H1 (cell line): ENCODE measurements at regions not wholly inside any gene's neighbourhood (a gene's known extent, or its start where the extent isn't known, plus 50 kb on each side); places are given as distances from the start of the nearest gene placed in this dataset.

Experiments used
- CTCF ChIA-PET: fragments of 300-600 bp; sonication (Branson Sonifier 250); formaldehyde crosslinking; loops from one replicate; lab custom pipeline; 2021; ENCODE audit not compliant: partially characterized antibody; lab: Charles Lee
- POLR2A ChIA-PET: fragments of 300-600 bp; sonication (Branson Sonifier 250); formaldehyde crosslinking; loops from one replicate; lab custom pipeline; 2021; ENCODE audit warnings: inconsistent platforms; ENCODE audit not compliant: partially characterized antibody; lab: Charles Lee
- DNase-seq, 2 experiments: peaks; one replicate each; pipeline versions ENCODE4 v3.0.0 to v3.0.0-alpha.2; 2010 to 2022; ENCODE audit warnings: low spot score in 2 of 2, low read depth in 1 of 2, mixed read lengths in 1 of 2
- FAIRE-seq: peaks from 2 replicates; lab custom pipeline; 2011; peaks lifted over from hg19 to GRCh38; lab: Jason Lieb, UNC
- H2AFZ ChIP-seq: 2 replicates; pipeline ENCODE4 v1.8.1; 2012; ENCODE audit warnings: low read length, inconsistent platforms
- H2AK5ac ChIP-seq: 2 replicates; pipeline ENCODE4 v1.6.1; 2013; ENCODE audit warnings: low read depth, low read length
- H2BK120ac ChIP-seq: replicated peaks from 2 replicates; pipeline ENCODE3; 2013; ENCODE audit warnings: low read depth, low read length, inconsistent platforms
- H2BK12ac ChIP-seq: 2 replicates; pipeline ENCODE4 v1.6.1; 2013; ENCODE audit warnings: low read depth, low read length
- H2BK15ac ChIP-seq: 2 replicates; pipeline ENCODE4 v1.6.1; 2013; ENCODE audit warnings: low read length
- H2BK20ac ChIP-seq: 2 replicates; pipeline ENCODE4 v1.6.1; 2013; ENCODE audit warnings: low read length
- H2BK5ac ChIP-seq: 2 replicates; pipeline ENCODE4 v1.6.1; 2013; ENCODE audit warnings: low read depth, low read length
- H3K14ac ChIP-seq: 2 replicates; pipeline ENCODE4 v1.6.1; 2013; ENCODE audit warnings: inconsistent platforms; ENCODE audit not compliant: insufficient read length
- H3K18ac ChIP-seq: 2 replicates; pipeline ENCODE4 v1.6.1; 2013; ENCODE audit warnings: low read length; ENCODE audit errors: extremely low read depth
- H3K23ac ChIP-seq: 2 replicates; pipeline ENCODE4 v1.6.1; 2013; ENCODE audit warnings: inconsistent platforms; ENCODE audit not compliant: insufficient read length
- H3K23me2 ChIP-seq: 2 replicates; pipeline ENCODE4 v1.6.1; 2013; ENCODE audit warnings: low read depth, low read length
- H3K27ac ChIP-seq: 2 replicates; pipeline ENCODE4 v1.6.1; 2011; ENCODE audit warnings: low read depth, low read length, inconsistent platforms
- H3K27me3 ChIP-seq, 4 experiments: replicated peaks in 1 of 4; 1 replicate in 1 of 4; 2 replicates in 3 of 4; pipeline versions ENCODE4 v1.6.1 to v1.8.1; 2011 to 2013; ENCODE audit warnings: low read length in 3 of 4, mild to moderate bottlenecking in 3 of 4, inconsistent platforms in 2 of 4, mixed read lengths in 2 of 4, moderate library complexity in 1 of 4; ENCODE audit not compliant: control insufficient read depth in 3 of 4, insufficient read depth in 3 of 4; ENCODE audit errors: extremely low read depth in 1 of 4
- H3K36me3 ChIP-seq, 4 experiments: 2 replicates each; pipeline versions ENCODE4 v1.6.1 to v1.8.1; 2011 to 2013; ENCODE audit warnings: mild to moderate bottlenecking in 4 of 4, low read length in 3 of 4, moderate library complexity in 2 of 4, control low read depth in 1 of 4, inconsistent platforms in 1 of 4; ENCODE audit not compliant: insufficient read depth in 4 of 4, control insufficient read depth in 2 of 4
- H3K4ac ChIP-seq: replicated peaks from 2 replicates; pipeline ENCODE3; 2013; ENCODE audit warnings: low read length, low read depth, mixed read lengths, inconsistent platforms; ENCODE audit not compliant: insufficient read length
- H3K4me1 ChIP-seq, 4 experiments: replicated peaks in 1 of 4; 1 replicate in 1 of 4; 2 replicates in 3 of 4; pipeline versions ENCODE4 v1.6.1 to v1.8.1; 2011 to 2013; ENCODE audit warnings: low read length in 3 of 4, inconsistent platforms in 2 of 4, mixed read lengths in 1 of 4; ENCODE audit not compliant: insufficient read depth in 4 of 4, control insufficient read depth in 3 of 4
- H3K4me2 ChIP-seq, 2 experiments: 2 replicates each; pipeline versions ENCODE4 v1.6.1 to v1.8.1; 2011 to 2013; ENCODE audit warnings: low read depth in 2 of 2, low read length in 2 of 2, control low read depth in 1 of 2, inconsistent platforms in 1 of 2, mild to moderate bottlenecking in 1 of 2; ENCODE audit not compliant: insufficient read depth in 1 of 2
- H3K4me3 ChIP-seq, 4 experiments: fragments of 200-600, 300-600 bp in 1 of 4; sonication (generic), shearing (Covaris generic), sonication (Bioruptor Twin) in 1 of 4; 2 replicates each; pipeline versions ENCODE4 v1.5.1 to v1.8.1; 2011 to 2016; ENCODE audit warnings: low read length in 4 of 4, low read depth in 3 of 4, control low read depth in 2 of 4, inconsistent platforms in 2 of 4, mild to moderate bottlenecking in 2 of 4, mixed read lengths in 1 of 4, moderate library complexity in 1 of 4; ENCODE audit not compliant: insufficient read depth in 2 of 4; ENCODE audit errors: extremely low read depth in 1 of 4
- H3K56ac ChIP-seq: replicated peaks from 2 replicates; pipeline ENCODE3; 2013; ENCODE audit warnings: low read depth, mild to moderate bottlenecking, mixed read lengths, low read length, inconsistent platforms; ENCODE audit not compliant: insufficient read length
- H3K79me1 ChIP-seq: 2 replicates; pipeline ENCODE4 v1.6.1; 2013; ENCODE audit warnings: low read depth, low read length, control low read depth
- H3K79me2 ChIP-seq, 2 experiments: 2 replicates each; pipeline versions ENCODE4 v1.6.1 to v1.8.1; 2012 to 2013; ENCODE audit warnings: low read length in 2 of 2, mild to moderate bottlenecking in 2 of 2, inconsistent platforms in 1 of 2; ENCODE audit not compliant: insufficient read depth in 2 of 2, control insufficient read depth in 1 of 2
- H3K9ac ChIP-seq, 4 experiments: replicated peaks in 1 of 4; 1 replicate in 1 of 4; 2 replicates in 3 of 4; pipeline versions ENCODE4 v1.6.1 to v1.8.1; 2011 to 2013; ENCODE audit warnings: low read depth in 3 of 4, low read length in 3 of 4, control low read depth in 2 of 4, mild to moderate bottlenecking in 2 of 4, moderate library complexity in 2 of 4, inconsistent platforms in 1 of 4; ENCODE audit errors: extremely low read depth in 1 of 4
- H3K9me3 ChIP-seq, 2 experiments: 2 replicates each; pipeline versions ENCODE4 v1.6.1 to v1.8.1; 2012 to 2013; ENCODE audit warnings: mild to moderate bottlenecking in 2 of 2, moderate library complexity in 2 of 2, control low read depth in 1 of 2, inconsistent platforms in 1 of 2, low read depth in 1 of 2, low read length in 1 of 2, mixed read lengths in 1 of 2; ENCODE audit not compliant: insufficient read depth in 2 of 2
- H4K20me1 ChIP-seq, 2 experiments: replicated peaks in 1 of 2; 2 replicates each; pipeline versions ENCODE3 to v1.8.1; 2011 to 2013; ENCODE audit warnings: inconsistent platforms in 2 of 2, low read length in 2 of 2, mild to moderate bottlenecking in 1 of 2; ENCODE audit not compliant: insufficient read depth in 2 of 2, control insufficient read depth in 1 of 2
- H4K5ac ChIP-seq: 2 replicates; pipeline ENCODE4 v1.6.1; 2013; ENCODE audit warnings: low read length, low read depth, mixed read lengths, inconsistent platforms; ENCODE audit not compliant: insufficient read length
- H4K8ac ChIP-seq: 2 replicates; pipeline ENCODE4 v1.8.0; 2013; ENCODE audit warnings: mild to moderate bottlenecking, moderate library complexity, low read length, inconsistent platforms; ENCODE audit not compliant: insufficient read depth; ENCODE audit errors: extremely low read depth
- H4K91ac ChIP-seq: replicated peaks from 2 replicates; pipeline ENCODE3; 2013; ENCODE audit warnings: low read length, mixed read lengths, inconsistent platforms; ENCODE audit not compliant: insufficient read length
- CREB1 ChIP-seq: IDR thresholded peaks from 2 replicates; pipeline ENCODE4 v1.6.1; 2012; ENCODE audit warnings: inconsistent platforms
- E2F6 ChIP-seq: IDR thresholded peaks from 2 replicates; pipeline ENCODE4 v1.6.1; 2012; ENCODE audit warnings: inconsistent platforms
- MAX ChIP-seq: IDR thresholded peaks from 2 replicates; pipeline ENCODE4 v1.6.1; 2012; ENCODE audit warnings: inconsistent platforms
- SAP30 ChIP-seq: fragments of 300-600 bp; sonication (generic); IDR thresholded peaks from 2 replicates; pipeline ENCODE4 v1.7.1; 2012; ENCODE audit warnings: low read length, moderate library complexity, mild to moderate bottlenecking, inconsistent platforms; ENCODE audit not compliant: insufficient read depth, insufficient replicate concordance
- WGBS, 2 experiments: shearing (Covaris generic) in 1 of 2; methylation state at CpG; one replicate each; pipeline versions ENCODE4 v1.1.6 to v1.1.7; 2013 to 2015; ENCODE audit warnings: low lambda C conversion rate in 2 of 2, mixed read lengths in 2 of 2, inconsistent platforms in 1 of 2, low coverage in 1 of 2, missing lambda C conversion rate in 1 of 2; ENCODE audit not compliant: insufficient replicate concordance in 2 of 2, insufficient coverage in 1 of 2, insufficient read length in 1 of 2; ENCODE audit errors: extremely low coverage in 1 of 2, missing lambda C conversion rate in 1 of 2; 5-methylcytosine and 5-hydroxymethylcytosine counted together
- TF ChIP-seq, protein P1 (sequence below): IDR thresholded peaks from 2 replicates; pipeline ENCODE4 v1.6.1; 2012; ENCODE audit warnings: low read length, inconsistent platforms

DNA sequence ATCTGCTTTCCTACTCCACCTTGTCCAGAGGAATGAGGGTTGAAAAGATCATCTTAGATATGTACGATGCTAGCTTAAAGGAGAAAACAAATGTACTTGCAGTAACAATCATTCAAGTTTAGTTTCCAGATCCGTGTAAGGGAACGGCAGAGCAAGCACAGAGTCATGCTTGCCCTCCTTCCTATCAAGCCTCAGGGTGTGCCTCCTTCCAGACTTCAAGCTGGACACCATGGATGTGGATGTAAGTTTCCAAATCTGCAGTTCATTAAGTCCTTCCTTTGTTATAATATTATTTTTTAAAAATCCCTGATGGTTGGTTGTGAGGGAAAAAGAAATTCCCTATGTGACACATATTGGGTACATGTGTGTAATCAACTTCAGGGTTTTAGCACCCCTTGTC, 238.9 kb upstream of the NT5C1B start:
- no peak overlapping the region for H3K4me2 ChIP-seq
- 91% methylated on average over 3 of the region's 3 CpGs; no CpG with 5 or more reads in 1 of the 2 experiments for WGBS, 2 experiments
- no peaks in the 10 kb centered on the region for H4K20me1 ChIP-seq
- H2AFZ ChIP-seq: no peak overlapping the region
- H2BK12ac ChIP-seq: no peak overlapping the region
- no peak overlapping the region for H2BK120ac ChIP-seq
- no peak for DNase-seq
- no peak overlapping the region for H3K9ac ChIP-seq
- no peak overlapping the region for H2BK15ac ChIP-seq
- no peak overlapping the region for H2AK5ac ChIP-seq
- H3K4me1 ChIP-seq: 0 out of 7 replicates have a peak, but pooled peaks cover 0 to 3% (median 0%) of the 10 kb centered on the region in 4 experiments
- no peak overlapping the region for H4K8ac ChIP-seq
- H4K91ac ChIP-seq: no peak overlapping the region
- H3K14ac ChIP-seq: no peak overlapping the region
- H3K36me3 ChIP-seq: no peaks in the 10 kb centered on the region
- no peak for FAIRE-seq
- no peak overlapping the region for H2BK5ac ChIP-seq
- no peak overlapping the region for H2BK20ac ChIP-seq
- H3K4ac ChIP-seq: no peak overlapping the region
- CTCF ChIA-PET: interaction anchor here (0.8 to 2.3 kb wide), 6 partner anchors 8 to 308 kb away, joined by 3 to 10 read pairs (median 4); no protein-coding TSS in a partner anchor
- H3K27ac ChIP-seq: no peak overlapping the region
- POLR2A ChIA-PET: no interaction called here
- H3K4me3 ChIP-seq: no peak overlapping the region
- H3K79me1 ChIP-seq: no peaks in the 10 kb centered on the region
- no peak overlapping the region for H3K56ac ChIP-seq
- no peaks in the 10 kb centered on the region for H3K23me2 ChIP-seq
- no peak overlapping the region for H3K23ac ChIP-seq
- no peaks in the 10 kb centered on the region for H3K27me3 ChIP-seq
- no peak overlapping the region for H4K5ac ChIP-seq
- H3K79me2 ChIP-seq: no peaks in the 10 kb centered on the region
- no peak overlapping the region for H3K18ac ChIP-seq
- H3K9me3 ChIP-seq: no peaks in the 10 kb centered on the region
- TF ChIP-seq E2F6 (no peak), CREB1 (no peak), MAX (no peak), SAP30 (no peak)
- TF ChIP-seq, protein P1, sequence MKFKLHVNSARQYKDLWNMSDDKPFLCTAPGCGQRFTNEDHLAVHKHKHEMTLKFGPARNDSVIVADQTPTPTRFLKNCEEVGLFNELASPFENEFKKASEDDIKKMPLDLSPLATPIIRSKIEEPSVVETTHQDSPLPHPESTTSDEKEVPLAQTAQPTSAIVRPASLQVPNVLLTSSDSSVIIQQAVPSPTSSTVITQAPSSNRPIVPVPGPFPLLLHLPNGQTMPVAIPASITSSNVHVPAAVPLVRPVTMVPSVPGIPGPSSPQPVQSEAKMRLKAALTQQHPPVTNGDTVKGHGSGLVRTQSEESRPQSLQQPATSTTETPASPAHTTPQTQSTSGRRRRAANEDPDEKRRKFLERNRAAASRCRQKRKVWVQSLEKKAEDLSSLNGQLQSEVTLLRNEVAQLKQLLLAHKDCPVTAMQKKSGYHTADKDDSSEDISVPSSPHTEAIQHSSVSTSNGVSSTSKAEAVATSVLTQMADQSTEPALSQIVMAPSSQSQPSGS: no peak
